ENCODE measurements at regions not wholly inside any gene's neighbourhood (a gene's known extent, or its start where the extent isn't known, plus 50 kb on each side); places are given as distances from the start of the nearest gene placed in this dataset.
"Not testable (repeated sequence)": the region's sequence is repeated elsewhere in the genome, so short reads cannot be mapped to it uniquely, and the experiment has no call there.

DNA sequence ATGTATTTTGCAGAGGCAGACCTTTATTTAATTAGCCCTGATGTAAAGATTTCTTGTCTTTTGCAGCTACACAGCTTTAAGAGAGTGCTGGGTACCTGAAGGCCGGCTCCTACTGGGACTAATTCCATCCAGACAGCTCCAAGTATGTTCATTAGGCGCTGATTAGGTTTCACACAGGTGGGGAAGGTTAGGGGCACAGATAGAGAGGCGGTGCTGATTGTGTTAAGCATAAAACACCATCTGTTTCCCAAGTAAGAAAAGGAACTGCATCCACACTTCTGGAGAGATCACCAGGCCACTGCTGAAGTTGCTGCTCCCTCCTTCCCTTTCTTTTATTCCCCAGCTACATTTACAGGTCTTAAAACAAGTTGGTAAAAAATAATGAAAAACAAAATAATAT, 349.5 kb downstream of the ZIC3 start:
- 8 to 83% (median 57%) methylated on average over 2 to 3 of the region's 3 CpGs; no CpG with 5 or more reads in 7 of the 10 experiments for WGBS, 10 experiments
- ATAC-seq (replicated peaks in 6 of 8): no peak
- in situ Hi-C loops (cut with MboI; ENCODE audit: low pct_unique_long_range_greater_than_20kb in 2 of 9, low sequenced_read_pairs in 9 of 9, unreplicated experiment in 9 of 9): no loop called here
- no peak overlapping the region for H3K4me3 ChIP-seq
- H3K4me1 ChIP-seq (replicated peaks in 1 of 2): peaks cover 0 to 6% of the 10 kb centered on the region in 2 donors
- no peak overlapping the region for H3K27ac ChIP-seq

- H3K27ac ChIP-seq: no peak overlapping the region
- peaks cover 0 to 6% of the 10 kb centered on the region in 2 donors for H3K4me1 ChIP-seq (replicated peaks in 1 of 2)
- ATAC-seq (replicated peaks in 6 of 8): no peak
- in situ Hi-C loops (cut with MboI; ENCODE audit: low pct_unique_long_range_greater_than_20kb in 2 of 9, low sequenced_read_pairs in 9 of 9, unreplicated experiment in 9 of 9): no loop called here
- no peak overlapping the region for H3K4me3 ChIP-seq
- 0 to 66% (median 40%) methylated on average over 2 to 3 of the region's 6 CpGs; no CpG with 5 or more reads in 7 of the 10 experiments for WGBS, 10 experiments
Observed at GRCh38 chrX:137916090-137916746, 350.3 kb downstream of the ZIC3 start.

DNA sequence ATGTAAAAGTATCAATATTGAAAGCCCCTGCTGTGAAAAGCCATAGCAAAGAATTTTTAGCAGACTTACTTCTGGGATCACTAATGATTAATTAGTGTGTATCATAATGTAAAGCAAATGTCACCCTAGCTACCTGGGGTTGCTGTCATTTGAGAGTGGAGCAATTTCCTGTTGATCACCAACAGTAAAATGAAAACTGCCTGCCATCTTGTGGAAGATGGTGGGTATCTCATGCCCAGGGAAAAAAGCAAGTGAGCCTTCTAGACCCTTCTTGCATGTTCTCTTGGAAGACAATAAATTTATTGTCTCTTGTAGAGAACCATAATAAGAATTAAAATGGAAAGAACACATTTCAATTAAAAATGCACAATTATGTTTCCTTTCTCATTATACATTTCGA, 360.2 kb downstream of the ZIC3 start:
- in situ Hi-C loops (cut with MboI; ENCODE audit: low pct_unique_long_range_greater_than_20kb in 2 of 9, low sequenced_read_pairs in 9 of 9, unreplicated experiment in 9 of 9): no loop called here
- Histone ChIP-seq H3K4me3 (no peak overlapping the region), H3K27ac (no peak overlapping the region), H3K4me1 (replicated peaks in 1 of 2) (no peaks in the 10 kb centered on the region)
- ATAC-seq (replicated peaks in 6 of 8): peak in 1 of 8 experiments; percentile 32
- 0 to 20% (median 4%) methylated on average over 1 of the region's 1 CpG; no CpG with 5 or more reads in 6 of the 10 experiments for WGBS, 10 experiments

DNA sequence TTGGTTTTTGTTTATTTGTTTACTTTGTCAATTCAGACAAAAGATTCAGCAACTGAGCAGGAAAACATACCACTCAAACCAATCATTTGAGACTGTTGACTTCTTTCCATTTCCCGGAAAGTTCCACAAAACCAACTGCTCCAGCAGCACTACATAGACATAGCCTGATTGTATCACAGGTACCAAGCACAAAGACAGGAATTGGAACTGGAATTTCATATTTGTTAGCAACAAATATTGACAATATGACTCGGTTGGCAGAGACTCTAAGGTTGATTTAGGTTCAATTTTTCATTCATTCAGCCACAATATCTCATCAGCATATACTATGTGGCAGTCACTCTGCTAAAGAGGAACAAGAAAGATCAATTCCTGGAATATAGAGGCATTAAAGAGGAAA, 364.0 kb downstream of the ZIC3 start:
- in situ Hi-C loops (cut with MboI; ENCODE audit: low pct_unique_long_range_greater_than_20kb in 2 of 9, low sequenced_read_pairs in 9 of 9, unreplicated experiment in 9 of 9): no loop called here
- no peak for ATAC-seq (replicated peaks in 6 of 8)
- WGBS, 10 experiments: 0 to 80% (median 29%) methylated on average over 1 to 2 of the region's 2 CpGs; no CpG with 5 or more reads in 3 of the 10 experiments
- Histone ChIP-seq H3K4me3 (no peak overlapping the region), H3K4me1 (replicated peaks in 1 of 2) (no peaks in the 10 kb centered on the region), H3K27ac (no peak overlapping the region)

DNA sequence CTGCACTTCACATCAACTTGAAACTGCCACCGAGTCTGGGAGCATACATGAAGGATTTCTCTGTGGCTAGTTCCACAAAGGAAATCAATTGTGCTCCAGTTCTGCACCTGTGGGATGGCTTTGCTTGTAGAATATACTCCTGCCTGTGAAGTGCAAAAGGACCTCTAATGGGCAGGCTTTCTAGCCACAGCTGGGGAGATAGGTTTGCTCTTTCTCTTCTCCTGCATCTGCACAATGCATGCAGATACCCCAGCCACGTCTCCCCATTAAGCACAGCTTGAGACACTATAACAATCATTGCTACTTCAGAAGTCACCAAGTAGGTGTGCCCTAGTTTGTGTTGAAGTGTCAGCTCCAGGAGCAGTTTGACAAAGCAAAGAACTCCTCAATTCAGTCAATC, 364.6 kb downstream of the ZIC3 start:
- 10% methylated on average over 2 of the region's 2 CpGs; no CpG with 5 or more reads in 9 of the 10 experiments for WGBS, 10 experiments
- no peak for ATAC-seq (replicated peaks in 6 of 8)

DNA sequence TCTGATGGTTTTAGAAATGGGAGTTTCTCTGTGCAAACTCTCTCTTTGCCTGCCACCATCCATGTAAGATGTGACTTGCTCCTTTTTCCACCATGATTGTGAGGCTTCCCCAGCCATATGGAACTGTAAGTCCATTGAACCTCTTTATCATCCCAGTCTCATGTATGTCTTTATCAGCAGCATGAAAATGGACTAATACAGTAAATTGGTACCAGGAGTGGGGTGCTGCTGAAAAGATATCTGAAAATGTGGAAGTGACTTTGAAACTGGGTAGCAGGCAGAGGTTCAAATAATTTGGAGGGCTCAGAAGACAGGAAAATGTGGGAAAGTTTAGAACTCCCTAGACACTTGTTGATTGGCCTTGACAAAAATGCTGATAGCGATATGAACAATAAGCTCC, 368.3 kb downstream of the ZIC3 start:
- H3K4me1 ChIP-seq (replicated peaks in 1 of 2); in situ Hi-C loops (cut with MboI; ENCODE audit: low pct_unique_long_range_greater_than_20kb in 2 of 9, low sequenced_read_pairs in 9 of 9, unreplicated experiment in 9 of 9); H3K27ac ChIP-seq; H3K4me3 ChIP-seq; ATAC-seq (replicated peaks in 6 of 8): not testable (repeated sequence)
- WGBS, 10 experiments: 0 to 83% (median 17%) methylated on average over 1 of the region's 1 CpG; no CpG with 5 or more reads in 6 of the 10 experiments

More for the DNA sequence above, 364.6 kb downstream of the ZIC3 start:
- Histone ChIP-seq H3K27ac (no peak overlapping the region), H3K4me1 (replicated peaks in 1 of 2) (no peaks in the 10 kb centered on the region), H3K4me3 (no peak overlapping the region)
- in situ Hi-C loops (cut with MboI; ENCODE audit: low pct_unique_long_range_greater_than_20kb in 2 of 9, low sequenced_read_pairs in 9 of 9, unreplicated experiment in 9 of 9): no loop called here

DNA sequence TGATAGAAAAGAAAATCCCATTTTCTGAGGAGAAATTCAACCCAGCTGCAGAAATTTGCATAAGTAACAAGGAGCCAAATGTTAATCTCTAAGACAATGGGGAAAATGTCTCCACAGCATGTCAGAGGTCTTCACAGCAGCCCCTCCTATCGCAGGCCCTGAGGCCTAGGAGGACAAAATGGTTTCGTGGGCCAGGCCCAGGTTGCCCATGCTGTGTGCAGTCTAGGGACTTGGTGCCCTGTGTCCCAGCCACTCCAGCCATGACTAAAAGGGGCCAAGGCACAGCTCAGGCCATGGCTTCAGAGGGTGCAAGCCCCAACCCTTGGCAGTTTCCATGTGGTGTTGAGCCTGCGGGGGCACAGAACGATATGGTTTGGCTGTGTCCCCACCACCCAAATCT, 369.0 kb downstream of the ZIC3 start:
- ATAC-seq (replicated peaks in 6 of 8); in situ Hi-C loops (cut with MboI; ENCODE audit: low pct_unique_long_range_greater_than_20kb in 2 of 9, low sequenced_read_pairs in 9 of 9, unreplicated experiment in 9 of 9); H3K4me1 ChIP-seq (replicated peaks in 1 of 2); H3K4me3 ChIP-seq; H3K27ac ChIP-seq: not testable (repeated sequence)
- WGBS, 10 experiments: 67% methylated on average over 3 of the region's 4 CpGs; no CpG with 5 or more reads in 9 of the 10 experiments

- ATAC-seq (replicated peaks in 6 of 8): no peak
- WGBS, 10 experiments: 0 to 14% (median 4%) methylated on average over 1 to 6 of the region's 6 CpGs; no CpG with 5 or more reads in 6 of the 10 experiments
- in situ Hi-C loops (cut with MboI; ENCODE audit: low pct_unique_long_range_greater_than_20kb in 2 of 9, low sequenced_read_pairs in 9 of 9, unreplicated experiment in 9 of 9): no loop called here
- Histone ChIP-seq H3K27ac (no peak overlapping the region), H3K4me1 (replicated peaks in 1 of 2) (no peaks in the 10 kb centered on the region), H3K4me3 (no peak overlapping the region)
Observed at GRCh38 chrX:137945470-137945869, 379.5 kb downstream of the ZIC3 start.

DNA sequence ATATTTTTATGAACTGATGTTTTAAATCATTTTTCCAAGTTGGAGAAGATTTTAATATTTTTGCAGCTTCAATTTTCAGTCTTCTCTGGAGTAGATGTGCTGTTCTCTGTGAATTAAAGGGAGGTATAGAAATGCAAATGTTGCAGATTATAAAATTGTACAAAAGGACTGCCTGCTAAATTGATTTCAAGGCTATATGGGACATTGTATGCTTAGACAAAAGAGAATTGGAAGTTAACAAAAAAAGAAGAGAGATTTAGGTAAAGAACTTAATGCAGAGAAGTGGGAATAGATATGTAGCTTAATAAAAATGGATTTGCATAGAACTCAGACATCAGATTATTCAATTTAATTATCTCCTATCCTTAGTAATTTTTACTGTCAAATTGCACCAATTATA, 403.3 kb downstream of the ZIC3 start:
- in situ Hi-C loops (cut with MboI; ENCODE audit: low pct_unique_long_range_greater_than_20kb in 2 of 9, low sequenced_read_pairs in 9 of 9, unreplicated experiment in 9 of 9): no loop called here
- H3K4me3 ChIP-seq: no peak overlapping the region
- ATAC-seq (replicated peaks in 6 of 8): no peak
- no peaks in the 10 kb centered on the region for H3K4me1 ChIP-seq (replicated peaks in 1 of 2)
- H3K27ac ChIP-seq: no peak overlapping the region

DNA sequence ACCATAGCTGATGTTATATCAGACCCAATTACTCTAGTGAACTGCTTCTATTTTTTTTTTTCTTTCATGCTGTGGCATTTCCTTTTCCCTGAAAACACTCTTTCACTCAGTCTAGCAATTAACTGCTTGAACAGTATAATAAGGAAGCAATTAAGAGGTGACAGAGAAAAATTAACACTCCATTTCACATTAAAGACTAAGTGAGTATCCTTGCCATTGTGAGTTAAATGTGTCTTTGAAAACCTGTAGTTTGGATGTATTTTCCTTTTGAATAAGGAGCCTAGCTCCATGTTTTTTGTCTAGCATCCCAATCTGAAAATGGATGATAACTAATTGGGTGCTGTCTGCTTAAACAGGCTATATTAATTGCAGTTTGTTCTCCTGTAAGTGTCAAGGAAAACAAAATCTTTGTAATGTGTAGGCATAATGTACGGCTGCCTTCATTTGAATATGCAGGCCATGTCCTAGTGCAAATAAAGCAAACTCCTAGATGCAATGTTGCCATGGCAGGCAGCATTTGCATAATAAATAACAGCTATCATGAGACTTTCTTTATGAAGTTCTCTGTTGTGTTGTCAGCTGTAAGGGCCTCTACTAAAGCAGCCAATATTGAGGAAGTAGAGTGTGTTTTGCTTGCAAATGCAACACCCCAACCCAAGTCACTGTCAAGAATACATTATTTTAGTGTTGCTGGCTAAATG, 416.7 kb downstream of the ZIC3 start:
- peak; percentile 50 to 99 (median 90) for ATAC-seq (replicated peaks in 6 of 8)
- in situ Hi-C loops (cut with MboI; ENCODE audit: low pct_unique_long_range_greater_than_20kb in 2 of 9, low sequenced_read_pairs in 9 of 9, unreplicated experiment in 9 of 9): no loop called here
- Histone ChIP-seq H3K4me3 (no peak overlapping the region), H3K4me1 (replicated peaks in 1 of 2) (peaks cover 6 to 8% of the 10 kb centered on the region in 2 donors), H3K27ac (no peak overlapping the region)
- 0 to 22% (median 0%) methylated on average over 1 of the region's 1 CpG; no CpG with 5 or more reads in 7 of the 10 experiments for whole genome bisulfite sequencing, 10 experiments

- Histone ChIP-seq H3K4me1 (replicated peaks in 1 of 2) (no peaks in the 10 kb centered on the region), H3K4me3 (no peak overlapping the region), H3K27ac (no peak overlapping the region)
- 20 to 83% (median 31%) methylated on average over 1 of the region's 1 CpG; no CpG with 5 or more reads in 6 of the 10 experiments for WGBS, 10 experiments
- in situ Hi-C loops (cut with MboI; ENCODE audit: low pct_unique_long_range_greater_than_20kb in 2 of 9, low sequenced_read_pairs in 9 of 9, unreplicated experiment in 9 of 9): no loop called here
- ATAC-seq (replicated peaks in 6 of 8): no peak
Observed at GRCh38 chrX:137988470-137988869, 422.5 kb downstream of the ZIC3 start.

DNA sequence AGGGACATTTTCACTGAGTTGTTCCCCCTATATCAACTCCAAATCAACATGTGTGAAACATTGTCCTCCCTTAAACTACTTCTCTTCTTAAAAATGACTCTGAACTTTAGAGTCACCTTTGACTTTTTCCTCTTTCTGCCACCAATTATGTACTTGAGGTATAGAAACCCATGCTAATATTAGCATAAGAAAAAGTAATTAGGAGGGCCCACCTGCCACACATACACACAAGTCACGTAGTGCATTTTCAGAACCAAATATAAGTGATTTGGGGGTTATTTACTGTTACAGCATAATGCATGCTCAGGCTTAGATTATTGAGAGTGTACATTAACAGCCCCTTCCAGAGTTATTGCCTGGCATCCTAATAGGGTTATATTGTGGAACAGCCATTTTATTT, 432.7 kb downstream of the ZIC3 start:
- in situ Hi-C loops (cut with MboI; ENCODE audit: low pct_unique_long_range_greater_than_20kb in 2 of 9, low sequenced_read_pairs in 9 of 9, unreplicated experiment in 9 of 9): no loop called here
- ATAC-seq (replicated peaks in 6 of 8): no peak
- Histone ChIP-seq H3K4me1 (replicated peaks in 1 of 2) (peaks cover 11 to 19% of the 10 kb centered on the region in 2 donors), H3K4me3 (no peak overlapping the region), H3K27ac (no peak overlapping the region)
- 25 to 40% methylated on average over 1 of the region's 1 CpG; no CpG with 5 or more reads in 8 of the 10 experiments for WGBS, 10 experiments

- no peak overlapping the region for H3K4me3 ChIP-seq
- in situ Hi-C loops (cut with MboI; ENCODE audit: low pct_unique_long_range_greater_than_20kb in 2 of 9, low sequenced_read_pairs in 9 of 9, unreplicated experiment in 9 of 9): no loop called here
- ATAC-seq (replicated peaks in 6 of 8): peak in 2 of 8 experiments; percentile 43 to 45
- H3K27ac ChIP-seq: no peak overlapping the region
- WGBS, 10 experiments: 0 to 20% (median 12%) methylated on average over 1 to 3 of the region's 3 CpGs; no CpG with 5 or more reads in 5 of the 10 experiments
- peaks cover 11 to 19% of the 10 kb centered on the region in 2 donors for H3K4me1 ChIP-seq (replicated peaks in 1 of 2)
Observed at GRCh38 chrX:137999071-137999470, 433.1 kb downstream of the ZIC3 start.

Measured in motor neuron (in vitro differentiated cells).